Activated T-helper 9 cell treated with anti-CD3 and anti-CD28 coated beads, Interleukin-2, amount 50 U/mL, for 16 hours (primary cell): ENCODE measurements at regions not wholly inside any gene's neighbourhood (a gene's known extent, or its start where the extent isn't known, plus 50 kb on each side); places are given as distances from the start of the nearest gene placed in this dataset.

Experiments
- DNase-seq: peaks from one replicate; pipeline ENCODE4 v3.0.0-alpha.2; 2020; ENCODE audit warnings: low read depth

GRCh38 chr17:15894913-15895658 lies 49.8 kb upstream of the ADORA2B start:
- DNase-seq = no peak
